A549 (cell line): ENCODE measurements at regions not wholly inside any gene's neighbourhood (a gene's known extent, or its start where the extent isn't known, plus 50 kb on each side); places are given as distances from the start of the nearest gene placed in this dataset.

Experiments
- ATAC-seq, 2 experiments: fragments of 200-7000 bp in 1 of 2; fragments of >200 bp in 1 of 2; cut with Nextera tagmentation in 1 of 2; cut with Tn5 transposase in 1 of 2; 3 replicates each; pipeline versions ENCODE4 v1.8.0 to v1.9.1; 2018 to 2020; ENCODE audit warnings: mild to moderate bottlenecking in 1 of 2, moderate library complexity in 1 of 2
- CTCF ChIA-PET: fragments of 300-600 bp; sonication (Branson Sonifier 250); formaldehyde crosslinking; extraction: SDS; loops from one replicate; lab custom pipeline; 2021; ENCODE audit warnings: antibody characterized with exemption, inconsistent platforms; lab: Yijun Ruan, JAX
- POLR2A ChIA-PET: fragments of 350-600 bp; formaldehyde crosslinking; extraction: SDS; loops from one replicate; lab custom pipeline; 2021; ENCODE audit warnings: antibody characterized with exemption, inconsistent platforms; lab: Yijun Ruan, JAX
- DNase-seq, 2 experiments: peaks; one replicate each; pipeline versions ENCODE4 v3.0.0 to v3.0.0-alpha.2; 2011 to 2016; ENCODE audit warnings: low read depth in 1 of 2, low spot score in 1 of 2
- FAIRE-seq: peaks from 2 replicates; lab custom pipeline; 2011; peaks lifted over from hg19 to GRCh38; lab: Jason Lieb, UNC
- H3K27ac ChIP-seq, 2 experiments: fragments of >200 bp; sonication (Bioruptor Twin); formaldehyde crosslinking; 3 replicates each; pipeline ENCODE4 v1.5.1; 2016 to 2017
- H3K4me1 ChIP-seq: fragments of >200 bp; sonication (Bioruptor Twin); formaldehyde crosslinking; 3 replicates; pipeline ENCODE4 v1.6.1; 2016
- H3K4me2 ChIP-seq: fragments of >200 bp; sonication (Bioruptor Twin); formaldehyde crosslinking; 3 replicates; pipeline ENCODE4 v1.6.1; 2016
- H3K4me3 ChIP-seq: fragments of >200 bp; sonication (Bioruptor Twin); formaldehyde crosslinking; 3 replicates; pipeline ENCODE4 v1.5.1; 2016
- H3K9me3 ChIP-seq: fragments of >200 bp; sonication (Bioruptor Twin); formaldehyde crosslinking; 3 replicates; pipeline ENCODE4 v1.6.1; 2016
- BHLHE40 ChIP-seq: IDR thresholded peaks from 2 replicates; pipeline ENCODE4 v1.6.1; 2012; ENCODE audit warnings: low read depth, low read length, inconsistent platforms
- CEBPB ChIP-seq, 2 experiments: fragments of >200 bp in 1 of 2; sonication (Bioruptor Twin) in 1 of 2; formaldehyde crosslinking in 1 of 2; IDR thresholded peaks; 2 replicates each; pipeline ENCODE4 v1.6.1; 2012 to 2016
- CHD4 ChIP-seq: fragments of 200-600 bp; sonication (generic); IDR thresholded peaks from 2 replicates; pipeline ENCODE4 v1.6.1; 2016; ENCODE audit warnings: antibody characterized with exemption, mild to moderate bottlenecking, borderline replicate concordance
- ESRRA ChIP-seq: fragments of 150-350 bp; IDR thresholded peaks from 2 replicates; pipeline ENCODE4 v1.6.1; 2014; ENCODE audit warnings: mild to moderate bottlenecking, low read length, borderline replicate concordance
- FOXS1 ChIP-seq: fragments of 250-450 bp; sonication (Bioruptor Pico); IDR thresholded peaks from 2 replicates; pipeline ENCODE4 v1.5.0; 2020; ENCODE audit warnings: mild to moderate bottlenecking, moderate library complexity
- GATA3 ChIP-seq: IDR thresholded peaks from 2 replicates; pipeline ENCODE4 v1.6.1; 2012; ENCODE audit warnings: borderline replicate concordance
- HEYL ChIP-seq: fragments of 250-450 bp; sonication (Bioruptor Pico); IDR thresholded peaks from 2 replicates; pipeline ENCODE4 v1.8.0; 2021; ENCODE audit warnings: mild to moderate bottlenecking, moderate library complexity
- HOXB13 ChIP-seq: fragments of 250-450 bp; sonication (Bioruptor Pico); IDR thresholded peaks from 2 replicates; pipeline ENCODE4 v1.5.0; 2020; ENCODE audit warnings: low read depth, mild to moderate bottlenecking, moderate library complexity
- JUN ChIP-seq, 2 experiments: fragments of >200 bp; sonication (Bioruptor Twin); formaldehyde crosslinking; IDR thresholded peaks; 2 replicates in 1 of 2; 3 replicates in 1 of 2; pipeline ENCODE4 v1.6.1; 2016 to 2017
- MAFK ChIP-seq: fragments of 450-650 bp; IDR thresholded peaks from 2 replicates; pipeline ENCODE4 v1.6.1; 2014; ENCODE audit not compliant: partially characterized antibody
- NFE2L2 ChIP-seq: fragments of 150-350 bp; conservative IDR thresholded peaks from 2 replicates; pipeline ENCODE4 v1.6.1; 2014; ENCODE audit warnings: low read length
- POLR2A ChIP-seq: IDR thresholded peaks from 2 replicates; pipeline ENCODE4 v1.6.1; 2012; ENCODE audit warnings: mild to moderate bottlenecking, low read length
- RAD21 ChIP-seq, 2 experiments: fragments of >200 bp in 1 of 2; sonication (Bioruptor Twin) in 1 of 2; formaldehyde crosslinking in 1 of 2; IDR thresholded peaks in 1 of 2; conservative IDR thresholded peaks in 1 of 2; 2 replicates in 1 of 2; 3 replicates in 1 of 2; pipeline ENCODE4 v1.6.1; 2012 to 2018; ENCODE audit warnings: inconsistent platforms in 1 of 2
- RCOR1 ChIP-seq: fragments of 150-350 bp; IDR thresholded peaks from 2 replicates; pipeline ENCODE4 v1.6.1; 2014; ENCODE audit warnings: antibody characterized with exemption, low read length, low read depth
- RFX5 ChIP-seq: fragments of 450-650 bp; IDR thresholded peaks from 2 replicates; pipeline ENCODE4 v1.7.1; 2014; ENCODE audit warnings: antibody characterized with exemption, mild to moderate bottlenecking, moderate library complexity
- RNF2 ChIP-seq: fragments of 200-600 bp; sonication (generic); IDR thresholded peaks from 2 replicates; pipeline ENCODE4 v1.6.1; 2016; ENCODE audit warnings: low read depth, mild to moderate bottlenecking, antibody characterized with exemption, moderate library complexity, borderline replicate concordance
- SMC3 ChIP-seq: fragments of >200 bp; sonication (Bioruptor Twin); formaldehyde crosslinking; IDR thresholded peaks from 3 replicates; pipeline ENCODE4 v1.6.1; 2018; ENCODE audit warnings: inconsistent platforms
- TFCP2L1 ChIP-seq: fragments of 250-450 bp; sonication (Bioruptor Pico); IDR thresholded peaks from 2 replicates; pipeline ENCODE4 v1.5.0; 2021; ENCODE audit warnings: mild to moderate bottlenecking
- ZSCAN20 ChIP-seq: fragments of 250-450 bp; sonication (Bioruptor Pico); IDR thresholded peaks from 2 replicates; pipeline ENCODE4 v1.8.0; 2022; ENCODE audit warnings: mild to moderate bottlenecking, moderate library complexity
- WGBS: methylation state at CpG from one replicate; pipeline ENCODE4 v1.1.6; 2017; ENCODE audit errors: missing lambda C conversion rate; 5-methylcytosine and 5-hydroxymethylcytosine counted together
- TF ChIP-seq, protein P1 (sequence below): fragments of >200 bp; sonication (Bioruptor Twin); formaldehyde crosslinking; IDR thresholded peaks from 2 replicates; pipeline ENCODE4 v1.6.1; 2016
- TF ChIP-seq, protein P2 (sequence below): fragments of 250-450 bp; sonication (Bioruptor Pico); IDR thresholded peaks from 2 replicates; pipeline ENCODE4 v1.5.0; 2020; ENCODE audit warnings: low read depth, mild to moderate bottlenecking, moderate library complexity
- TF ChIP-seq, protein P3 (sequence below): IDR thresholded peaks from 2 replicates; pipeline ENCODE4 v1.6.1; 2012
- TF ChIP-seq, protein P4 (sequence below): fragments of 200-600 bp; sonication (generic); IDR thresholded peaks from 2 replicates; pipeline ENCODE4 v1.6.1; 2016; ENCODE audit warnings: antibody characterized with exemption, mild to moderate bottlenecking, moderate library complexity
- TF ChIP-seq, protein P5 (sequence below): fragments of >200 bp; sonication (Bioruptor Twin); formaldehyde crosslinking; IDR thresholded peaks from 3 replicates; pipeline ENCODE4 v1.5.1; 2016
- TF ChIP-seq, protein P6 (sequence below): fragments of 450-650 bp; IDR thresholded peaks from 2 replicates; pipeline ENCODE4 v1.6.1; 2014; ENCODE audit warnings: antibody characterized with exemption

DNA sequence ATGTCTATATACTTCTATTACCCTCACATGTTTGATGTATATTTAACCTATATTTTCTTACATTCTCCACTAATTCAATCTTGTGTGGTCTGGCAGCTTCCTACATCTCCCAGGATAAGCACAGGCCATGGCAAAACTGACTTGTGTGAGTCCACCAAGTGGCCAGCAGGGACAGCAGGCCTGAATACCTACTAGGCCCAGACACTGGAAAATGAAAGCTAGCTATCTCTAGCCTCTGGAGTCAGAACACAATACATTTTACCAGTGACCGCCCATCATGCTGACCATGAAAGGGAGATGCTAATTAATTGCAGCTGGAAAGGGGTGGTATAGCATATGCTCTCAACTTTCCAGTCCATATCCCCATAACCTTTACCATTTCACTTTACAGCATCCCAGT is 132.3 kb downstream of the PCTP start:
- ATAC-seq (peak; percentile 59 to 67; a peak in 4 of 6 replicates), DNase-seq (peak; percentile 3 to 10)
- no peak for TF ChIP-seq ESRRA
- TF ChIP-seq JUN (IDR thresholded peaks at IDR 0.05) = no peak
- no peak for TF ChIP-seq BHLHE40
- TF ChIP-seq HEYL (CRISPR knock-in tag) = no peak
- TF ChIP-seq, protein P1, sequence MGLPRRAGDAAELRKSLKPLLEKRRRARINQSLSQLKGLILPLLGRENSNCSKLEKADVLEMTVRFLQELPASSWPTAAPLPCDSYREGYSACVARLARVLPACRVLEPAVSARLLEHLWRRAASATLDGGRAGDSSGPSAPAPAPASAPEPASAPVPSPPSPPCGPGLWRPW = no peak
- TF ChIP-seq RNF2 = no peak
- TF ChIP-seq, all 56 proteins: peak for 0
- Histone ChIP-seq H3K27ac (no peak overlapping the region), H3K4me2 (no peak overlapping the region), H3K9me3 (no peaks in the 10 kb centered on the region), H3K4me1 (no peaks in the 10 kb centered on the region), H3K4me3 (no peak overlapping the region)
- CTCF ChIA-PET = no interaction called here
- 68% methylated on average over 1 of the region's 1 CpG for WGBS
- FAIRE-seq = no peak
- POLR2A ChIA-PET = no interaction called here

DNA sequence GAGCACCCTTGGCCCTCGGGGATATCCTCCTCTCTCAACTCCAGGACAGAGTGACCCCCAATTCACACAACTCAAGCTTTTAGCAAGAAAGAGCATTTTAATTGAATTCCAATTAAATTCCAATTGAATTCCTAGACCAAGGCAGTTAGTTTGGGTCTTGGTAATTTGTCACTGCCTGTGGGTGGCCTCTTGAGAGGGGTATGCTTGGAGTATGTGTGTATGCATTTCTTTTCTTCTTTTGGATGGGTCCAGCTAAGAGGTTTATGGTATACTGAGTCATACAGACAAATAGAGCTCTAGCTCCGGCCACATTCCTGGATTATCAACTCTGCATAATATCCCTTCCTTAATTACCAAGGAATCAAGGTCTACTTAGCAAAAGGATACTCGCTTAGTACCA is 136.7 kb downstream of the PCTP start:
- ChIA-PET CTCF (interaction anchor here (1.2 kb wide), 1 partner anchor 23 kb away, joined by 3 read pairs; no protein-coding TSS in a partner anchor), POLR2A (no interaction called here)
- Histone ChIP-seq H3K4me1 (no peaks in the 10 kb centered on the region), H3K27ac (no peak overlapping the region), H3K4me2 (no peak overlapping the region), H3K4me3 (no peak overlapping the region), H3K9me3 (no peaks in the 10 kb centered on the region)
- no peak for TF ChIP-seq ESRRA
- TF ChIP-seq, protein P2, sequence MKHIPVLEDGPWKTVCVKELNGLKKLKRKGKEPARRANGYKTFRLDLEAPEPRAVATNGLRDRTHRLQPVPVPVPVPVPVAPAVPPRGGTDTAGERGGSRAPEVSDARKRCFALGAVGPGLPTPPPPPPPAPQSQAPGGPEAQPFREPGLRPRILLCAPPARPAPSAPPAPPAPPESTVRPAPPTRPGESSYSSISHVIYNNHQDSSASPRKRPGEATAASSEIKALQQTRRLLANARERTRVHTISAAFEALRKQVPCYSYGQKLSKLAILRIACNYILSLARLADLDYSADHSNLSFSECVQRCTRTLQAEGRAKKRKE = no peak
- TF ChIP-seq TFCP2L1 (CRISPR knock-in tag) = no peak
- TF ChIP-seq CHD4 = no peak
- no peak for TF ChIP-seq HEYL (CRISPR knock-in tag)
- TF ChIP-seq POLR2A = no peak
- TF ChIP-seq GATA3 = no peak
- TF ChIP-seq SMC3 = no peak
- no peak for TF ChIP-seq RCOR1
- TF ChIP-seq, protein P3, sequence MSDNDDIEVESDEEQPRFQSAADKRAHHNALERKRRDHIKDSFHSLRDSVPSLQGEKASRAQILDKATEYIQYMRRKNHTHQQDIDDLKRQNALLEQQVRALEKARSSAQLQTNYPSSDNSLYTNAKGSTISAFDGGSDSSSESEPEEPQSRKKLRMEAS = no peak
- TF ChIP-seq HOXB13 = no peak
- TF ChIP-seq RFX5 = no peak
- TF ChIP-seq ZSCAN20 (CRISPR knock-in tag) = no peak
- TF ChIP-seq, protein P4, sequence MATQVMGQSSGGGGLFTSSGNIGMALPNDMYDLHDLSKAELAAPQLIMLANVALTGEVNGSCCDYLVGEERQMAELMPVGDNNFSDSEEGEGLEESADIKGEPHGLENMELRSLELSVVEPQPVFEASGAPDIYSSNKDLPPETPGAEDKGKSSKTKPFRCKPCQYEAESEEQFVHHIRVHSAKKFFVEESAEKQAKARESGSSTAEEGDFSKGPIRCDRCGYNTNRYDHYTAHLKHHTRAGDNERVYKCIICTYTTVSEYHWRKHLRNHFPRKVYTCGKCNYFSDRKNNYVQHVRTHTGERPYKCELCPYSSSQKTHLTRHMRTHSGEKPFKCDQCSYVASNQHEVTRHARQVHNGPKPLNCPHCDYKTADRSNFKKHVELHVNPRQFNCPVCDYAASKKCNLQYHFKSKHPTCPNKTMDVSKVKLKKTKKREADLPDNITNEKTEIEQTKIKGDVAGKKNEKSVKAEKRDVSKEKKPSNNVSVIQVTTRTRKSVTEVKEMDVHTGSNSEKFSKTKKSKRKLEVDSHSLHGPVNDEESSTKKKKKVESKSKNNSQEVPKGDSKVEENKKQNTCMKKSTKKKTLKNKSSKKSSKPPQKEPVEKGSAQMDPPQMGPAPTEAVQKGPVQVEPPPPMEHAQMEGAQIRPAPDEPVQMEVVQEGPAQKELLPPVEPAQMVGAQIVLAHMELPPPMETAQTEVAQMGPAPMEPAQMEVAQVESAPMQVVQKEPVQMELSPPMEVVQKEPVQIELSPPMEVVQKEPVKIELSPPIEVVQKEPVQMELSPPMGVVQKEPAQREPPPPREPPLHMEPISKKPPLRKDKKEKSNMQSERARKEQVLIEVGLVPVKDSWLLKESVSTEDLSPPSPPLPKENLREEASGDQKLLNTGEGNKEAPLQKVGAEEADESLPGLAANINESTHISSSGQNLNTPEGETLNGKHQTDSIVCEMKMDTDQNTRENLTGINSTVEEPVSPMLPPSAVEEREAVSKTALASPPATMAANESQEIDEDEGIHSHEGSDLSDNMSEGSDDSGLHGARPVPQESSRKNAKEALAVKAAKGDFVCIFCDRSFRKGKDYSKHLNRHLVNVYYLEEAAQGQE = no peak
- TF ChIP-seq NFE2L2 = no peak
- no peak for TF ChIP-seq CEBPB (IDR thresholded peaks at IDR 0.05)
- TF ChIP-seq FOXS1 = no peak
- TF ChIP-seq MAFK = no peak
- FAIRE-seq (no peak), DNase-seq (no peak), ATAC-seq (no peak)
- whole genome bisulfite sequencing = under 1% methylated on average over 3 of the region's 3 CpGs

DNA sequence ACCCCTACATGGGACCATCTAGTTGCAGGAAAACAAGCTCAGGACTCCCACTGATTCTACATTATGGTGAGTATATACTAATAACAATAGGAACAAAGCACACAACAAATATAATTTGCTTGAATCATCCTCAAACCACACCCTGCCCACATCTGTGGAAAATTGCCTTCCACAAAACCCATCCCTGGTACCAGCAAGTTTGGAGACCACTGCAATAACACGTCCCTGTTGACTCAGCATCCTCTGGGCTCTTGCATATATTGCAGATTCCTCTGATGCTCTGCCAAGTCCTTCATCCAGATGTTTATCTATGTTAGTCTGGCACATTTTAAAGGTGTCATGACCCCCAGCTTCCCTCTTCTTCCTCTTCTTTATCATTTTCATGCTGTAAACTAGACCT is 138.4 kb downstream of the PCTP start:
- Histone ChIP-seq H3K4me2 (no peak overlapping the region), H3K27ac (no peak overlapping the region), H3K9me3 (no peaks in the 10 kb centered on the region), H3K4me3 (no peak overlapping the region), H3K4me1 (no peaks in the 10 kb centered on the region)
- WGBS = 4% methylated on average over 1 of the region's 1 CpG
- DNase-seq (no peak), ATAC-seq (no peak), FAIRE-seq (no peak)
- CTCF ChIA-PET = no interaction called here
- TF ChIP-seq RAD21 (conservative IDR thresholded peaks at IDR 0.05 in 1 of 2, IDR thresholded peaks at IDR 0.05 in 1 of 2) (no peak), FOXS1 (no peak)
- TF ChIP-seq, protein P5, sequence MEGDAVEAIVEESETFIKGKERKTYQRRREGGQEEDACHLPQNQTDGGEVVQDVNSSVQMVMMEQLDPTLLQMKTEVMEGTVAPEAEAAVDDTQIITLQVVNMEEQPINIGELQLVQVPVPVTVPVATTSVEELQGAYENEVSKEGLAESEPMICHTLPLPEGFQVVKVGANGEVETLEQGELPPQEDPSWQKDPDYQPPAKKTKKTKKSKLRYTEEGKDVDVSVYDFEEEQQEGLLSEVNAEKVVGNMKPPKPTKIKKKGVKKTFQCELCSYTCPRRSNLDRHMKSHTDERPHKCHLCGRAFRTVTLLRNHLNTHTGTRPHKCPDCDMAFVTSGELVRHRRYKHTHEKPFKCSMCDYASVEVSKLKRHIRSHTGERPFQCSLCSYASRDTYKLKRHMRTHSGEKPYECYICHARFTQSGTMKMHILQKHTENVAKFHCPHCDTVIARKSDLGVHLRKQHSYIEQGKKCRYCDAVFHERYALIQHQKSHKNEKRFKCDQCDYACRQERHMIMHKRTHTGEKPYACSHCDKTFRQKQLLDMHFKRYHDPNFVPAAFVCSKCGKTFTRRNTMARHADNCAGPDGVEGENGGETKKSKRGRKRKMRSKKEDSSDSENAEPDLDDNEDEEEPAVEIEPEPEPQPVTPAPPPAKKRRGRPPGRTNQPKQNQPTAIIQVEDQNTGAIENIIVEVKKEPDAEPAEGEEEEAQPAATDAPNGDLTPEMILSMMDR = no peak
- TF ChIP-seq, protein P3 = no peak
- TF ChIP-seq, protein P6, sequence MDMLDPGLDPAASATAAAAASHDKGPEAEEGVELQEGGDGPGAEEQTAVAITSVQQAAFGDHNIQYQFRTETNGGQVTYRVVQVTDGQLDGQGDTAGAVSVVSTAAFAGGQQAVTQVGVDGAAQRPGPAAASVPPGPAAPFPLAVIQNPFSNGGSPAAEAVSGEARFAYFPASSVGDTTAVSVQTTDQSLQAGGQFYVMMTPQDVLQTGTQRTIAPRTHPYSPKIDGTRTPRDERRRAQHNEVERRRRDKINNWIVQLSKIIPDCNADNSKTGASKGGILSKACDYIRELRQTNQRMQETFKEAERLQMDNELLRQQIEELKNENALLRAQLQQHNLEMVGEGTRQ = no peak
- POLR2A ChIA-PET = no interaction called here
